ENCODE measurements at regions not wholly inside any gene's neighbourhood (a gene's known extent, or its start where the extent isn't known, plus 50 kb on each side); places are given as distances from the start of the nearest gene placed in this dataset.
A peak's percentile ranks its signal among the peaks of the same experiment; 100 is the strongest.

DNA sequence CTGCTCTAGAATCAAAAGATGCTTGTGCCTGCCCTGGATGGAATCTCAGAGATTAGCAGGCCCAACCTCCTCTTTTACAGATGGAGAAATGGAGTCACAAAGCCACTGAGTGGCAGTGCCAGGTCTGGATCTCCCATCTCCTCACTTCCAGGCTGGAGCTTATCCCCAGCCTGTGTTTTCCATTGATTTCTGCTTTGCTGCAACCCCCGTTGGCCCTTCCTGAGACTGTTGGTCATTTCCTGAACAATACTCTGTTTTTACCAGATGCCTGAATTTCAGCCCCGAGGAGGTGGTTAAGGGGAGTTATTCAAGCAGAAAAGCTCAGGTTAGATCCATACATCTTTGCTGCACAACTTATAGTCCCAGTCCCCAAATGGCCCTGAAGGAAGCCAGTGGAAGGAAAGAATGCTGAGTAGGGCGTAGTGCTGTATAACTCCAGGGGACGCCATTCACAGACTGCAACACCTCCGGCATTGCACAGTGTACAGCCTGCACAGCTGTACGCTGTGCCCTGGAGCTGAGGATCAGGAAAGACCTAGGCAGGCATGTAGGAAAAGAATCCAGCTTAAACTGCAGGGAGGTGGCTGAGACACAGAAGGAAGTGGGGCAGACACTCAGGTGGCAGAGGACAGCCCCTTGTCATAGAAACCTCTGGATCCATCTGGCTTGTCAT is 77.5 kb downstream of the RPLP1 start:
- H3K9me3 ChIP-seq (replicated peaks; ENCODE audit: control insufficient read depth, low read depth, low read length), result peaks cover 6% of the 10 kb centered on the region
- DNase-seq, result peak; percentile 57
- no peak overlapping the region for H3K27ac ChIP-seq (ENCODE audit: low read length)
- no peak overlapping the region for H3K4me3 ChIP-seq (ENCODE audit: low read length)
- 31% methylated on average over 3 of the region's 6 CpGs for WGBS (ENCODE audit: insufficient coverage)
- peaks cover 10% of the 10 kb centered on the region for H3K27me3 ChIP-seq (ENCODE audit: control insufficient read depth, insufficient read depth, low read length)
- no peaks in the 10 kb centered on the region for H3K36me3 ChIP-seq (ENCODE audit: control insufficient read depth, insufficient read depth, low read length)
- peaks cover 42% of the 10 kb centered on the region for H3K4me1 ChIP-seq (ENCODE audit: control insufficient read depth, insufficient read depth, low read length)

DNA sequence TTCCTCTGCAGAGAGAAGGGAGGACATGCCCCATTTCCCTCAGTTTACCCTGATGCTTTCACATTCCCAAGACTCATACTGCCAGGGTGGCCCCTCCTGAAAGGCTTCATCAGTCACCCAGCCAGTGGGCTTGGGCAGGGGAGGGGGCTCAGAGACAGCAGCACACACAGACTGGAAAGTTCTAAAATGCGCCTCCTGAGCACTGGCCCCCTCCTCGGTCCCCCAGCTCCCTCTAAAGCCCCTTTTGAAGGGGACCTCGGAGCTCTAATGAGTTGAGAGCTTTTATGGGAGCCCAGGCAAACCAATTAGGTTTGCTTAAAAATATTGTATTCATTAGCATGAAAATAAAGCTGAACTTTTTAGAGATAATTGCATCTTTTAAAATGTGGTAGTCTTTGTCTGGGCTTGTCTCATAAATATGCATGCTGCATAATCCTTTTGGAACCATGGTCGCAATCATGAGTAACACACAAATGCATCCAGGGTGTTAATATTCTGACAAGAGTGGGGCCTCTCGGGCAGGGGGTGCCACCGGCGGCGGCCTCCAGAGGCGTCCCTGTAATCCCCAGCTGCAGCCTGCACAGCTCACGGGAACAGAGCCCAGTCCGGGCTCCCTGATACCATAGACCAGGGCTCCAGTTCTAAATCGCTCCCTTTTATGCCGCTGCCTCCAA is 78.5 kb downstream of the RPLP1 start:
- 44% methylated on average over 10 of the region's 13 CpGs for WGBS (ENCODE audit: insufficient coverage)
- DNase-seq, result no peak
- no peak overlapping the region for H3K27ac ChIP-seq (ENCODE audit: low read length)

DNA sequence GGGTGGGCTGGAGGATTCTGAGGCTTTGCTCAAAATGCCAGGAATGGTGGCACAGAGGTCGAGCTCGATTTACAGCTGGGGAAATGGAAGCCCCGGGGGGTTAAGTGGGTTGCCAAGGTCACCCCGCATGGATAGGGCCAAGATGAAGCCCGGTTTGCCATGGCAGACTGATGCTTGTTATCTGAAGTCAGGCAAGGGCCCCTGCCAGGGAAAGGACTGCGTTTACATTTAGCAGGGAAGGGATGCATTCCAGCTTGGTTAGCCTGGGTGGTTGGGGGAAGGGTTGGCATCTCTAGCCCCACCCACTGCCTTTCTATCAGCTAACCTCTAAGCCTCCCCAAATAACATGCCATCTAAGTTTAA is 79.0 kb downstream of the RPLP1 start:
- no peak overlapping the region for H3K27ac ChIP-seq (ENCODE audit: low read length)
- H3K4me3 ChIP-seq (ENCODE audit: low read length), result no peak overlapping the region
- no peak for DNase-seq
- H3K4me1 ChIP-seq (ENCODE audit: control insufficient read depth, insufficient read depth, low read length), result peaks cover 36% of the 10 kb centered on the region
- no peaks in the 10 kb centered on the region for H3K9me3 ChIP-seq (replicated peaks; ENCODE audit: control insufficient read depth, low read depth, low read length)
- WGBS (ENCODE audit: insufficient coverage), result 29% methylated on average over 5 of the region's 6 CpGs
- peaks cover 10% of the 10 kb centered on the region for H3K27me3 ChIP-seq (ENCODE audit: control insufficient read depth, insufficient read depth, low read length)
- no peaks in the 10 kb centered on the region for H3K36me3 ChIP-seq (ENCODE audit: control insufficient read depth, insufficient read depth, low read length)

More for the DNA sequence above, 78.5 kb downstream of the RPLP1 start:
- peaks cover 10% of the 10 kb centered on the region for H3K27me3 ChIP-seq (ENCODE audit: control insufficient read depth, insufficient read depth, low read length)
- H3K4me1 ChIP-seq (ENCODE audit: control insufficient read depth, insufficient read depth, low read length), result peaks cover 38% of the 10 kb centered on the region
- H3K9me3 ChIP-seq (replicated peaks; ENCODE audit: control insufficient read depth, low read depth, low read length), result peaks cover 3% of the 10 kb centered on the region
- no peak overlapping the region for H3K4me3 ChIP-seq (ENCODE audit: low read length)
- H3K36me3 ChIP-seq (ENCODE audit: control insufficient read depth, insufficient read depth, low read length), result no peaks in the 10 kb centered on the region

DNA sequence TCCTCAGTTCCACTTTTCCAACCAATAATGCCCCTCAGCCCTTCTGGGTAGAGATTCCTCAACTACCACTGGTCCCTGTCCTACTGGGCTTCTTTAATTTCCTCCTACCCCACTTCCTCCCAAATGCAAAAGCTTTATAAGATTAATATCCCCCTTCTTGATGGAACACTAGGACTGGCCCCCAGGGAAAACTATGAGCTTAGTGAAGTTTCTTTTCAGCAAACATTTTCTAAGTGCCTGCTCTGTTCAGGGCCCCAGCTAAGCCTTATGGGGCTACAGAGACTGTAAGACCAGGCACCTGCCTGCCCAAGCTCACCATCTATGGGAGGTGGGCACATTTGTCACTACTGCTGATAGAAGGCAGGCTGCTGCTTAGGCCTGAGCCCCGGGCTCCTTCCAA is 79.4 kb downstream of the RPLP1 start:
- H3K27ac ChIP-seq (ENCODE audit: low read length), result no peak overlapping the region
- no peaks in the 10 kb centered on the region for H3K36me3 ChIP-seq (ENCODE audit: control insufficient read depth, insufficient read depth, low read length)
- DNase-seq, result no peak
- WGBS (ENCODE audit: insufficient coverage), result 50% methylated on average over 1 of the region's 1 CpG
- no peaks in the 10 kb centered on the region for H3K9me3 ChIP-seq (replicated peaks; ENCODE audit: control insufficient read depth, low read depth, low read length)
- peaks cover 38% of the 10 kb centered on the region for H3K4me1 ChIP-seq (ENCODE audit: control insufficient read depth, insufficient read depth, low read length)
- no peak overlapping the region for H3K4me3 ChIP-seq (ENCODE audit: low read length)
- peaks cover 10% of the 10 kb centered on the region for H3K27me3 ChIP-seq (ENCODE audit: control insufficient read depth, insufficient read depth, low read length)

DNA sequence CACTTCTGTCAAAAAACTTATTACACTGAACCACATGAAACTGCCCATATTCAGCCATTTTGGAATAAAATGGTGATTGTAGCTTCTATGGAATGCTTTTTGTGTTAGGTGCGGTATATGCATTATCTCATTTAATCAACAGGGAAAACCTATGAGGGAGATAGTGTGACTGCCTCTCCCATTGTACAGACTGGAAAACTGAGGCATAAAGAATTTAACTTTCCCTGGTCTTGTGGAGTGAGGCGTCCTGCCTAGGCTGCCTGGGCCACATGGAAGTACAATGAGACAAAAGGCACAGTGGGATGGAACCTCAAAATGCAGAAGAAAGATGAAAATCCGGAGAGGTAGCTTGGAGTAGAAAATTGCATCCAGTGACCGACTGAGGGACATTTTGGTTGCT is 80.2 kb downstream of the RPLP1 start:
- Histone ChIP-seq H3K9me3 (replicated peaks; ENCODE audit: control insufficient read depth, low read depth, low read length) (no peaks in the 10 kb centered on the region), H3K27ac (ENCODE audit: low read length) (no peak overlapping the region), H3K4me1 (ENCODE audit: control insufficient read depth, insufficient read depth, low read length) (peaks cover 40% of the 10 kb centered on the region), H3K4me3 (ENCODE audit: low read length) (no peak overlapping the region), H3K36me3 (ENCODE audit: control insufficient read depth, insufficient read depth, low read length) (no peaks in the 10 kb centered on the region), H3K27me3 (ENCODE audit: control insufficient read depth, insufficient read depth, low read length) (peaks cover 10% of the 10 kb centered on the region)
- 97% methylated on average over 3 of the region's 4 CpGs for WGBS (ENCODE audit: insufficient coverage)
- no peak for DNase-seq

DNA sequence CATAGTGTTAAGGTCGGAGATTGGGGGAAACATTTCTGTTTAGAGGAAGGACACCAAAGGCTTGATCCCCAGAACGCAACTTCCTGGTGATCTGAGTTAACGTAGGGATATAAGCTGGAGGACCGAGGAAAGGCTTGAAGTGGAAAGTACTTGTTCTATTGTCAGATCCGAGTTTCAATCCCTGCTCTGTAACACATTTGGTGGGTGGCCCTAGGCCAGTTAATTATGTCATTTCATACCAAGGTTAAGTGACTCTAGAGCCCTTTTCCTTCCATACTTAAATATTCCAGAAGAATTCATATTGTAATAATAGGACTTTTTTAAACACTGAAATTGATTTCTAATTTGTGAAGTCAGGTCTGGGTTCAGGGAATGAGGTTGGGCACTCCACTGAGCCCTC is 80.9 kb downstream of the RPLP1 start:
- DNase-seq, result peak; percentile 59
- WGBS (ENCODE audit: insufficient coverage), result 81% methylated on average over 2 of the region's 5 CpGs

DNA sequence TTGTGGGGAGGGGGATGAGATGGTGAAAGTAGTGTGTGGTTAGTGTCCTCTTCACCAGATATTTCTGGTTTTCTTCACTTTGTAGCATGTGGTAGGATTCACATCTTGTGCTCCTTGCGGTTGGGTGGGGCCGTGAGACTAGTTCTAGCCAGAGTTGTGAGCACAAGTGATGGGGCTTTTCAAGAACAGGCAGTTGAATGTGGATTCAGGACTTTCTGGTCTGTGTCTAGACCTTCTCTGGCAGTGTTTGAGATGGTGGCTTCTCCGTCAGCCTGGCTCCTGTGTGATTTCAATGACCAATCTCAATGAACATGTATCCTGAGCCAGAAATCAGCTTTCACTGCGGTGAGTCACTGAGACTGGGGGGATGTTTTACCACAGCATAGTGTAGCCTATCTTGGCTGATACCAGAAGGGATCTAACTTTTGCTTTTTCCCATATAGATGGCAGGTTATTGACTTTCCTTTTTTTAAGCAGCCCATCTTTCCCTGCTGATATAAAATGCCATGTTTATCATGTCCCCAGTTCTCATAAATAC is 82.6 kb downstream of the RPLP1 start:
- H3K9me3 ChIP-seq (replicated peaks; ENCODE audit: control insufficient read depth, low read depth, low read length), result no peaks in the 10 kb centered on the region
- peaks cover 2% of the 10 kb centered on the region for H3K27me3 ChIP-seq (ENCODE audit: control insufficient read depth, insufficient read depth, low read length)
- peaks cover 63% of the 10 kb centered on the region for H3K4me1 ChIP-seq (ENCODE audit: control insufficient read depth, insufficient read depth, low read length)
- WGBS (ENCODE audit: insufficient coverage), result 80% methylated on average over 1 of the region's 4 CpGs
- DNase-seq, result no peak
- H3K4me3 ChIP-seq (ENCODE audit: low read length), result no peak overlapping the region
- no peak overlapping the region for H3K27ac ChIP-seq (ENCODE audit: low read length)
- no peaks in the 10 kb centered on the region for H3K36me3 ChIP-seq (ENCODE audit: control insufficient read depth, insufficient read depth, low read length)

More for the DNA sequence above, 80.9 kb downstream of the RPLP1 start:
- Histone ChIP-seq H3K4me1 (ENCODE audit: control insufficient read depth, insufficient read depth, low read length) (peaks cover 47% of the 10 kb centered on the region), H3K27me3 (ENCODE audit: control insufficient read depth, insufficient read depth, low read length) (peaks cover 8% of the 10 kb centered on the region), H3K36me3 (ENCODE audit: control insufficient read depth, insufficient read depth, low read length) (no peaks in the 10 kb centered on the region), H3K27ac (ENCODE audit: low read length) (no peak overlapping the region), H3K9me3 (replicated peaks; ENCODE audit: control insufficient read depth, low read depth, low read length) (no peaks in the 10 kb centered on the region), H3K4me3 (ENCODE audit: low read length) (no peak overlapping the region)

DNA sequence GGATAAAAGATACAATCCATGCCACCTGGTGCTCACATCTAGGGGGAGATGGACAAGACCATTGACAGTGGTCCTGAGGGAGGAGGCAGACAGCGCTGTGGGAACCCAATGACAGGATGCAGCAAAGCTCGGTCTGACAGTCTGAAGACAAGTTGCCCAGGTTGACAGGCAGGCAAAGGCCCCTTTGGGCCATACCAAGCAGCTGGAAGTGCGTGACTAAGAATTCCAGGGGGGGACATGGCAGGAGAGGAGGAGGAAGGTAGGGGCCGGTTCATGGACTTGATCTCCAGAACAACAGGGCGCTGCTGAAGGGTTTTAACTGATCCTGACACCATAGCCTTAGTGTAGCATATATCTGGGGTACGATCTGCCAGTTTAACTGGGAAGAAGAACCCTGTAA is 83.4 kb downstream of the RPLP1 start:
- no peaks in the 10 kb centered on the region for H3K36me3 ChIP-seq (ENCODE audit: control insufficient read depth, insufficient read depth, low read length)
- peaks cover 63% of the 10 kb centered on the region for H3K4me1 ChIP-seq (ENCODE audit: control insufficient read depth, insufficient read depth, low read length)
- H3K27me3 ChIP-seq (ENCODE audit: control insufficient read depth, insufficient read depth, low read length), result no peaks in the 10 kb centered on the region
- no peaks in the 10 kb centered on the region for H3K9me3 ChIP-seq (replicated peaks; ENCODE audit: control insufficient read depth, low read depth, low read length)
- no peak overlapping the region for H3K27ac ChIP-seq (ENCODE audit: low read length)
- DNase-seq, result no peak
- H3K4me3 ChIP-seq (ENCODE audit: low read length), result no peak overlapping the region
- WGBS (ENCODE audit: insufficient coverage), result 84% methylated on average over 2 of the region's 6 CpGs

DNA sequence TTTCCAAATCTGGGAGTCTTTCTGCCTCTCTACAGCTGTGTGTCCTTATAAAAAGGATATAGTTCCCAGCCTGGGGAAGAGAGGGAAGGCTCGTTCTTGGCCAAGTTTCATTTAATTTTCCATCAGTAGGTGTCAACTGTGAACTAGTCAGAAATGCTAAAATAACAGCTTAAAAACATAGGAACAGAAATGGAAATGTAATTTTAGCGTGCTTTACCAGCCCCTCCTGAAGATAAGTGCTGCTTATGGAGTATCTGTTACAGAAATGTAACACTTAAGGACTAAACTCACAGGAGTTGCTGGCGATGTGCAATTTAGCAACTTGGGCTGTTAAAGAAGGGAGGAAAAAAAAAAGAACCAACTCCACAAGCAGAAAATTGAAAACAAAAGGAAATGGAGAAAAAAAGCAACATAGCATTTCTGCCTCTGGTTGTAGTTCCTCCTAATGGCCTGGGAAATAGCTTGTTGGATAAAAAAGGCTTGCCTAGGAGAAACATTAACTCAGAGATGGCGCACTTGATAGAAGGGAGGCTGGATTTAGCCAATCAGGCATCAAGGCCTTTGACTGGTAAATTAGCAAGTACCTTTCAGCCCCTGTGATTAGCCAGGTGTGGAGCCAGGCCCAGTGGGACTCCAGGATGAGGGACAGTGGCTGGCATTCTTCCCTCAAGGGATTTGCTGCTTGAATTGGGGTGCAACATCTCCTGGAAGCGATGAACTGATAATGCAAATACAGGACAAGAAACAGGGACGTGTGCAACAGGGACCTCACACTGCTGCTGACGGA is 84.3 kb downstream of the RPLP1 start:
- Histone ChIP-seq H3K9me3 (replicated peaks; ENCODE audit: control insufficient read depth, low read depth, low read length) (no peaks in the 10 kb centered on the region), H3K36me3 (ENCODE audit: control insufficient read depth, insufficient read depth, low read length) (no peaks in the 10 kb centered on the region), H3K4me1 (ENCODE audit: control insufficient read depth, insufficient read depth, low read length) (peaks cover 58% of the 10 kb centered on the region), H3K27me3 (ENCODE audit: control insufficient read depth, insufficient read depth, low read length) (no peaks in the 10 kb centered on the region), H3K4me3 (ENCODE audit: low read length) (no peak overlapping the region), H3K27ac (ENCODE audit: low read length) (no peak overlapping the region)
- DNase-seq, result peak; percentile 51
- 86% methylated on average over 4 of the region's 7 CpGs for WGBS (ENCODE audit: insufficient coverage)

DNA sequence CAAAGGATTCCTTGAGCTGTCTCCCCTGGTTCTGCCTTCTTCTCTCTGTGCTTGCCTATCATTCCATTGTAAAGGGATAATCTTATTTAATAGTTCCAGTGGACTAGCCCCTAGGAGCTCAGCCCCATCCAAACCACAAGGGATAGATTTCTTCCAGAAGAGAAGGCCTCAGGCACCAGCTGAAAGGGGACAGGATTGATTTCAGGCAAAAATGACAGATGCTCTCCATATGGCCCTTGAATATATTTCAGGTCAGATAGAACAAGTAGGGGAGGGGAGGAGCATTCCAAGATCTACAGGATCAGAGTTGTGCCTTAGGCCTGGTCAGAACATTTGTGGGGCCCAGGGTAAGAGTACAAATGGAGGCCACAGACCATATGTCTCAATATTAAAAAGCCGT is 85.3 kb downstream of the RPLP1 start:
- WGBS (ENCODE audit: insufficient coverage), result no CpG with 5 or more reads among the region's 1 CpG
- DNase-seq, result peak; percentile 43
- no peaks in the 10 kb centered on the region for H3K36me3 ChIP-seq (ENCODE audit: control insufficient read depth, insufficient read depth, low read length)
- no peak overlapping the region for H3K27ac ChIP-seq (ENCODE audit: low read length)
- H3K9me3 ChIP-seq (replicated peaks; ENCODE audit: control insufficient read depth, low read depth, low read length), result no peaks in the 10 kb centered on the region
- H3K4me3 ChIP-seq (ENCODE audit: low read length), result no peak overlapping the region
- no peaks in the 10 kb centered on the region for H3K27me3 ChIP-seq (ENCODE audit: control insufficient read depth, insufficient read depth, low read length)
- peaks cover 54% of the 10 kb centered on the region for H3K4me1 ChIP-seq (ENCODE audit: control insufficient read depth, insufficient read depth, low read length)
